ENCODE measurements at regions not wholly inside any gene's neighbourhood (a gene's known extent, or its start where the extent isn't known, plus 50 kb on each side); places are given as distances from the start of the nearest gene placed in this dataset.

GRCh38 chr10:9189448-9189847 is 1135.0 kb downstream of the GATA3 start:
- DNase-seq, result no peak

GRCh38 chr10:9193120-9193519 is 1138.6 kb downstream of the GATA3 start:
- no peak for DNase-seq

GRCh38 chr10:9195385-9195784 is 1140.9 kb downstream of the GATA3 start:
- no peak for DNase-seq

GRCh38 chr10:9198611-9199010 is 1144.1 kb downstream of the GATA3 start:
- no peak for DNase-seq

- no peak for DNase-seq
Measured at GRCh38 chr10:9205558-9205957, 1151.1 kb downstream of the GATA3 start.

GRCh38 chr10:9209105-9209798 is 1154.8 kb downstream of the GATA3 start:
- no peak for DNase-seq

- no peak for DNase-seq
Measured at GRCh38 chr10:9211228-9211627, 1156.7 kb downstream of the GATA3 start.

GRCh38 chr10:9214618-9215017 is 1160.1 kb downstream of the GATA3 start:
- DNase-seq, result no peak

- no peak for DNase-seq
Measured at GRCh38 chr10:9215121-9215520, 1160.6 kb downstream of the GATA3 start.

GRCh38 chr10:9219860-9220259 is 1165.4 kb downstream of the GATA3 start:
- no peak for DNase-seq

- no peak for DNase-seq
Measured at GRCh38 chr10:9222917-9223316, 1168.4 kb downstream of the GATA3 start.

- no peak for DNase-seq
Measured at GRCh38 chr10:9227679-9228365, 1173.3 kb downstream of the GATA3 start.

GRCh38 chr10:9228771-9229170 is 1174.3 kb downstream of the GATA3 start:
- DNase-seq, result no peak

GRCh38 chr10:9229702-9230244 is 1175.3 kb downstream of the GATA3 start:
- DNase-seq, result no peak

GRCh38 chr10:9230625-9231024 is 1176.1 kb downstream of the GATA3 start:
- no peak for DNase-seq

GRCh38 chr10:9234191-9234590 is 1179.7 kb downstream of the GATA3 start:
- no peak for DNase-seq

- DNase-seq, result no peak
Measured at GRCh38 chr10:9238041-9238440, 1183.6 kb downstream of the GATA3 start.

- DNase-seq, result no peak
Measured at GRCh38 chr10:9239298-9239697, 1184.8 kb downstream of the GATA3 start.

- DNase-seq, result no peak
Measured at GRCh38 chr10:9243941-9244411, 1189.5 kb downstream of the GATA3 start.

GRCh38 chr10:9244864-9245263 is 1190.4 kb downstream of the GATA3 start:
- DNase-seq, result no peak

- no peak for DNase-seq
Measured at GRCh38 chr10:9253121-9253520, 1198.6 kb downstream of the GATA3 start.

GRCh38 chr10:9254353-9254752 is 1199.9 kb downstream of the GATA3 start:
- DNase-seq, result no peak

GRCh38 chr10:9260690-9261089 is 1206.2 kb downstream of the GATA3 start:
- DNase-seq, result no peak

GRCh38 chr10:9262770-9263169 is 1208.3 kb downstream of the GATA3 start:
- DNase-seq, result no peak

Measured in SIG-M5 (cell line).